Activated CD8-positive, alpha-beta memory T cell treated with anti-CD3 and anti-CD28 coated beads, Interleukin-2, amount 50 U/mL, for 48 hours (primary cell): ENCODE measurements at regions not wholly inside any gene's neighbourhood (a gene's known extent, or its start where the extent isn't known, plus 50 kb on each side); places are given as distances from the start of the nearest gene placed in this dataset.
A peak's percentile ranks its signal among the peaks of the same experiment; 100 is the strongest.
"Not testable (repeated sequence)": the region's sequence is repeated elsewhere in the genome, so short reads cannot be mapped to it uniquely, and the experiment has no call there.

Experiments
- DNase-seq: peaks from one replicate; pipeline ENCODE4 v3.0.0-alpha.2; 2020

GRCh38 chr11:71638801-71639519 is 56.3 kb upstream of the KRTAP5-11 start:
- DNase-seq, result peak; percentile 93

- not testable (repeated sequence) for DNase-seq
These were observed 56.8 kb upstream of the KRTAP5-11 start for GRCh38 chr11:71639520-71639849.

DNA sequence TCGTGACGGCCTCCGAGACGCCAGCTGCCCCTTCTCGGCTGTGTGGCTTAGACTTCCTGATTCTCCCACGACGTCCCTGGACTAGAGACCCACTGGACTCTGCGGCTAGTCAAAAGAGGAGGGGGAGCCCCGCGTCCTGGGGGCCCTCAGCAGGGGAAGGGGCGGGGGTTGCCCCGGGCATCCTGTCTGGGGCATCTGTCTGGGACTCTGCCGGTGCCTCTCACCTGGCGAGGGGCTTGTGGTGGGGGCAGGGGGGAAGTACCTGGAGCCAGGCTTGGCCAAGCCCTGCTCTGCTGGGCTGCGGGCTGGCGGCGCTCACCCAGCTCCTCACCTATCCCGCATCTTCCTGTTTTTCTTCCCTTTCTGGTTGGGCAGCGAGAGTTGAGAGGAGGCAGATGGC is 57.2 kb upstream of the KRTAP5-11 start:
- DNase-seq, result not testable (repeated sequence)

- DNase-seq, result not testable (repeated sequence)
These were observed 64.4 kb upstream of the KRTAP5-11 start for GRCh38 chr11:71647078-71647477.

DNA sequence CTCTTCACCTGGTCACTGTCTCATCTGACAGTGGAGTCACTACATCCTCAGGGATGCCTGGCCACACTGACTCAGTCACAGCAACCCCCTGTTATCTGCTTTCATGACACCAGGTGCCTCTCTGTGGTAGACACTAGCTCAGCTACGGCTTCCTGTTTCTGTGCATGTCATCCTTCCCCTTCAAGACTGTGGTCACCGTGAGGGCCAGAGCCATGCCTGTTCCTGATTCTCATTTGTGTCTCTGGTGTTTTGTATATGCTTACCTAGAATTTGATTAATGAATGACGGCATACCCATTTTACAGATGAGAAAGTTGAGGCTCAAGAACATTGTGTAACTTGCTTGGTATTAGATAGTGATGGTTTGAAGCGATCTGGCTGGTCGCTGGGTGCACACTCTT is 70.3 kb upstream of the KRTAP5-11 start:
- not testable (repeated sequence) for DNase-seq

GRCh38 chr11:71654423-71654822 is 71.7 kb upstream of the KRTAP5-11 start:
- not testable (repeated sequence) for DNase-seq

DNA sequence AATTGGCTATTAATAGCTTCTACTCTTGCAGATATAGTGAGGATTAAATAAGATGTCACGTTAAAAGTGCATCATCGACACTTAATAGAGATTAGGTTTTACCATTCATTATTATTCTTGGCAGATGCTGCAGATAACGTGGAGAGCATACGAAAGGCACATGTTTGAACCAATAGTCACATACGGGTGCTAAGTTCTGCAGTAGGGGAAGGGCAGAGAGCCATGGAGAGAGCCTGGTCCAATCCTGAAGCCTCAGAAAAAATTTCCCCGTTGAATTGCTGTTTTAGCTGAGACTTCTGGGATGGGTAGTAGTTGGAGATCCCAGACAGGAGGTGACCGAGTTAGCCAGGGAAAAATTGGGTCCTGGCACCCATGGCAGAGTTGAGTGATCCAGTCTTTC is 72.4 kb upstream of the KRTAP5-11 start:
- DNase-seq, result not testable (repeated sequence)

DNA sequence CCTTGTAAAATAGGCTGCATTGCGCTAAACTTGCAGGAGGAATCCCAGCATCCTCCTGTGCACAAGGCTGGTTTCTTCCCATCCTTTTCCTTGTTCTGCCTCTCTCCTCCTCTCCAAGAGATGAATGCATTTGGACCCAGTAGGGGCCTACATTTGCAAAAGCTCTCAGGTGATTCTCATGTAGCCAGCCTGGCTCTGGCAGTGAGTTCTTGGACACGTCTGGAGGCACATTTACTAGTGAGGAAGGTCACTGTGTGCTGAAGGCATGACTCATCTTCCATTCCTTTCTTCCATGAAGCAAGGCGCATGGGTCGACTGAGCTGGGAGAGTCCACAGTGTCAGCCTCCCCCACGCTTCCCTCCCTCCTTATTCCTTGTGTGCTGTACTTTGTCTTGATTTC is 73.8 kb upstream of the KRTAP5-11 start:
- not testable (repeated sequence) for DNase-seq

DNA sequence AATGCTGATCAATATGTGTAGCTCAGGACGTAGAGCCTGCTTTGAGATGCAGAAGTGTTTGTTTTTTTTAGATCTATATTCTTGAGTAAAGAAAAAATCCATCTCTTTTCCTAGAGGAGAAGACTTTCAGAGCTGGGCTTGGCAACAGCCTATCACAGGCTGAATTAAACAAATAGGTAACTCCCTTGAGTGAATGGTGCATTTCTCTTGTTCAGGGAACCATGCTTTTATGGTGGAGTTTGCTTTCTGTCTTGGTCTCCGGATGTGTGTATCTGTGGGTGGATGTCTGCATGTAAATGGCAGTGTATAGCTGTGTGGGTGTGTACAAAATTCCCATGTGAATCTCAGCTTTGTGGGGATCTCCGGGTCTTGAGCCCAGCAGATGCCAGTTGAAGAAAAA is 82.3 kb upstream of the KRTAP5-11 start:
- not testable (repeated sequence) for DNase-seq

- not testable (repeated sequence) for DNase-seq
These were observed 115.4 kb upstream of the KRTAP5-11 start for GRCh38 chr11:71698110-71698509.

DNA sequence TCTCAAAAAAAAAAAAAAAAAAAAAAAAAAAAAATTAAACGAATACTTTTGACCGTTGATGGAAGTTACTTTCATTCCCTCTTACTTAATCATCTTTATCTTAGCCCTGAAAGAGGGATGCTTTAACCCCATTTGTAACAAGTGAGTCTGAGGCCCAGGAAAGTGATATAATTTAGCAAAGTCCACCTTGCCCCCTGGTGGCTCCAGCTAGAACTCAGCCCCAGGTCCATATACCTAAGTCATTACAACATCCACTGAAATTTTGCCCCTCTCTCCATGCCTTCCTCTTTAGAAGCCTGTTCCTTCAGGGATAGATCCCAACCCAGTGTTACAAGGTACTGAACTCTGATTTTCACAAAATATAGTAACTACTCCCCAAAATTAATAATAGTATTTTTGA is 116.3 kb upstream of the KRTAP5-11 start:
- DNase-seq, result not testable (repeated sequence)

DNA sequence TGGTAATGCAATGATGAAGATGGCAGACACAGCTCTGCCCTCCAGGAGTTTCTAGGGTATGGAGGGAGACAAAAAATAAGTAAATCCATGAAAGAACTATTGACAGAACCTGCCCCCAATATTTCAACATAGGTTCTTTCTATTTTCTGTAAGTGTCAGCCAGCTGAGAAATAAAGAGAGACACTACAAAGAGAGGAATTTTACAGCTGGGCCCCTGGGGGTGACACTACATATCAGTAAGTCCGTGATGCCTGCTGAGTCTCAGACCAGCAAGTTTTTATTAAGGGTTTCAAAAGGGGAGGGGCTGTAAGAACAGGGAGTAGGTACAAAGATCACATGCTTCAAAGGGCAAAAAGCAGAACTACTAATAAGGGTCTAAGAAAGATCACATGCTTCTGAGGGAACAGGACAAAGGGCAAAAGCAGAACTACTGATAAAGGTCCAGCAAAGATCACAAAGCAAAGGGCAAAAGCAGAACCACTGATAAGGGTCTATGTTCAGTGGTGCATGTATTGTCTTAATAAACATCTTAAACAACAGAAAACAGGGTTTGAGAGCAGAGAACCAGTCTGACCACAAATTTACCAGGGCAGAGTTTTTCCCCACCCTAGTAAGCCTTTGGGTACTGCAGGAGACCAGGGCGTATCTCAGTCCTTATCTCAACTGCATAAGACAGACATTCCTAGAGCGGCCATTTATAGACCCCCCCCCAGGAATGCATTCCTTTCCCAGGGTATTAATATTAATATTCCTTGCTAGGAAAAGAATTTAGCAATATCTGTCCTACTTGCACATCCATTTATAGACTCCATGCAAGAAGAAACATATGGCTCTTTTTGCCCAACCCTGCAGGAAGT is 119.0 kb upstream of the KRTAP5-11 start:
- DNase-seq, result not testable (repeated sequence)

- not testable (repeated sequence) for DNase-seq
These were observed 122.5 kb upstream of the KRTAP5-11 start for GRCh38 chr11:71705086-71705737.

DNA sequence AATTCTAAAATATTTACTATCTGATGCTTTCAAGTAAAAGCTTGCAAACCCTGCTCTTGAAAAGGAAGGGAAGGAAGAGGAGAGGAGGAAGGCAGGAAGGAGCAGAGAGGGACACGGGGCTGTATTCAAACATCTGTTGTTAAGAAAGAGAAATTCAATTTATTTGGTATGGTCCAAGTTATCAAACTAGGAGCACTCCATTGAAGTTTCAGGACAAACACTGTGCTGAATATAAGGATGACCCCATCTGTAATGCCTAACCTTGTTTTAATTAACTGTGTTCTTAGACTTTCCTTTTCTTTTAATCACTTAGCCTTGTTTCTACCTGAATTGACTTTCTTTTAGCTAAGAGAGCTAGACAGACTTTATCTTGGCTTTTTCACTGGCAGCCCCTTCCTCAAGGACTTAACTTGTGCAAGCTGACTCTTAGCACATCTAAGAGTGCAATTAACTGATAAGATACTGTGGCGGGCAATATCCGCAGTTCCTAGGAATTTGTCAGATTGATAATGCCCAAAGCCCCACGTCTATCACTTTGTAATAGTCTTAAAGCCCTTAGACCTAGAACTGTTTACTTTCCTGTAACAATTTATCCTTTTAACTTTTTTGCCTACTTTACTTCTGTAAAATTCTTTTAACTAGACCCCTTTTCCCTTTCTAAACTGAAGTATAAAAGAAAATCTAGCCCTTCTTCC is 123.2 kb upstream of the KRTAP5-11 start:
- DNase-seq, result not testable (repeated sequence)

GRCh38 chr11:71707083-71707482 is 124.4 kb upstream of the KRTAP5-11 start:
- DNase-seq, result not testable (repeated sequence)

- not testable (repeated sequence) for DNase-seq
These were observed 123.5 kb upstream of the DEFB108B start for GRCh38 chr11:71709541-71709940.

GRCh38 chr11:71710171-71710671 is 122.8 kb upstream of the DEFB108B start:
- DNase-seq, result not testable (repeated sequence)

- not testable (repeated sequence) for DNase-seq
These were observed 122.2 kb upstream of the DEFB108B start for GRCh38 chr11:71710701-71711385.

DNA sequence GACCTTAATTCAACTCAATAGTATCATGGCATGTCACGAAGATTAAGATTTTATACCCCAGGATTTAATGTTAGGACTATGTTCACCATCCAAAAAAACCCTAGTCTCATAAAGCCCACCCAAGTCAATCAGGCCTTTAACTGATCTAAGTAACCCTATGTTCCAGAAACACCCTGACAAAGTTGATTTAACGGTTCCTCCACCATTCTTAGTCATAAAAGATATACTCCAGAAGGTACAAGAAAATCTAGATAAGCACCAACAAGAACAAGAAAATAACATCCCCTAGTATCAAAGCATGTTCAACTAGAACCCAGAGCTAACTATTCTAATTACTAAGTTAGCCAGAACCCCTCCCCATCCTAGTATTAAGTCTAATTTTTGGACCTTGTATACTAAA is 120.7 kb upstream of the DEFB108B start:
- DNase-seq, result not testable (repeated sequence)

DNA sequence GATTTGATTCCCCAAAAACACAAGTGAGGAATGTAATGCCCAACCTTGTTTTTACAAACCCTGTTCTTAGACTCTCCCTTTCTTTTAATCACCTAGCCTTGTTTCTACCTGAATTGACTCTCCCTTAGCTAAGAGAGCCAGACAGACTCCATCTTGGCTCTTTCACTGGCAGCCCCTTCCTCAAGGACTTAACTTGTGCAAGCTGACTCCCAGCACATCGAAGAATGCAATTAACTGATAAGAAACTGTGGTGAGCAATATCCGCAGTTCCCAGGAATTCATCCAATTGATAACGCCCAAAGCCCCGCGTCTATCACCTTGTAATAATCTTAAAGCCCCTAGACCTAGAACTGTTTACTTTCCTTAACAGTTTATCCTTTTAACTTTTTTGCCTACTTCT is 120.2 kb upstream of the DEFB108B start:
- not testable (repeated sequence) for DNase-seq

GRCh38 chr11:71714510-71714909 is 118.5 kb upstream of the DEFB108B start:
- not testable (repeated sequence) for DNase-seq

DNA sequence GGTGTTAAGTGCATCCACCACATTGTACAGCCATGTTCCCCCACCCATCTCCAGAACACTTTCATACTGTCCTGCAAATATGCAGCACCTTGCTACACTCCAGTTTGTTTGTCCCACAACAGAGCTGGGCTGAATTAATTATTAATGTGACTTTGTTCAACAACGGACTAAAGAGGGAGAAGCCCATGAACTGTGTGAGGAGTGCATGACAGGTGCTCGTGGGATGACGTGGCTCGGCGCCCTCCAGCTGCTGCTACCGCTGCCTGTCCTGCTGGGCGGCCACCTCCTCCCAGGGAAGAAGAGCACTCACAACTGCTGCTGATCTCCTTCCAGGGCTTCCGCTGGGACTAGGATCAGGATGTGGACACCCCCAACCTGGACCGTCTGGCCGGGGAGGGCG is 111.2 kb upstream of the DEFB108B start:
- DNase-seq, result not testable (repeated sequence)
